Lung microvascular endothelial cell (primary cell): ENCODE measurements at regions not wholly inside any gene's neighbourhood (a gene's known extent, or its start where the extent isn't known, plus 50 kb on each side); places are given as distances from the start of the nearest gene placed in this dataset.

Experiments
- DNase-seq, 2 donors: peaks; one replicate each; pipeline versions ENCODE4 v3.0.0 to v3.0.0-alpha.2; 2010; ENCODE audit warnings: low read depth in 2 of 2

DNA sequence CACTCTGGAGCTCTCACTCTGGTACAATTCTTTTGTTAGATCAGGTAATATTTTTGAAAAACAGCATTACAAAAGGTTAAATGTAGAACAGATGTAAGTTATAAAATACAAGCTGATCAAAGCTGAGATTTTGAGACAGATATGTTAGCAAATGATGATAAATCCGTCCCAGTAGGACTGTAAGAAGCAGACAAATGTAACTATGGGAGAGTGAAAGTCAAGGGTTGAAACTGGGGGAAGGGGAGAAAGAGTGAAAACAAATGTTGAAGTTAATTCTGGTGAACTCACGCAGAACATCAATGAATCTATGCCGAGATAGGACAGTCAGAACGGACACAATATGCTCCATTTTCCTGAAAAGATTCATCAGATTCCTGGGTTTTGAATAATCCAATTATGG is 298.9 kb upstream of the IRX5 start:
- DNase-seq, result no peak

DNA sequence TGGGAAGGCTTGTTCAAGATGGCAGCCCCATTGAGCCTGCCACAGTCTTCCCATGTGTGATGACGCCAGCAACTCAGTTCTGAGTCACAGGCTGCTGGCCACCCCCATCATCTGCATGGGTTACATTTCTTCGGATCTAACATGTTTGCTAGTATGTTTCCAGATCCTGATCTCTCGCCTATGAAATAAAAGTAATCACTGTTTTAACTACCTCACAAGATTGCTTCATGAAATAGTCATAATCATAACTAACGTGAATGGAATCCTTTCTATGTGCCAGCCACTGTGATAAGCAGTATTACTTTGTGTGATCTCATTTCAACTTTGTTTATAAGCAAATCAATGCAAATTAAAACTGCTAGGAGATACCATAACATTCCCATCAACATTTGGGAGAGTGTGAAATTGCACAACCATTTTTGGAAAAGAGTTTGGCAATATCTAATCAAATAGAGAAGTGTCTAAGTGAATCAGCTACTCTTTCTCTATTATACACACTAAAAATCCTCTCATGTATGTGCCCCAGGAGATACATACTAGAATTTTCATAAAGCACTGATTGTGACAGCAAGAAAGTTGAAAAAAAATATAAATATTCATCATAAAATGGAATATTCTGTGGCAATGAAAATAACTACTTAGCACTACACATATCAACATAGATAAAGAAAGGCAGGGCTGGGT is 300.2 kb upstream of the IRX5 start:
- no peak for DNase-seq

DNA sequence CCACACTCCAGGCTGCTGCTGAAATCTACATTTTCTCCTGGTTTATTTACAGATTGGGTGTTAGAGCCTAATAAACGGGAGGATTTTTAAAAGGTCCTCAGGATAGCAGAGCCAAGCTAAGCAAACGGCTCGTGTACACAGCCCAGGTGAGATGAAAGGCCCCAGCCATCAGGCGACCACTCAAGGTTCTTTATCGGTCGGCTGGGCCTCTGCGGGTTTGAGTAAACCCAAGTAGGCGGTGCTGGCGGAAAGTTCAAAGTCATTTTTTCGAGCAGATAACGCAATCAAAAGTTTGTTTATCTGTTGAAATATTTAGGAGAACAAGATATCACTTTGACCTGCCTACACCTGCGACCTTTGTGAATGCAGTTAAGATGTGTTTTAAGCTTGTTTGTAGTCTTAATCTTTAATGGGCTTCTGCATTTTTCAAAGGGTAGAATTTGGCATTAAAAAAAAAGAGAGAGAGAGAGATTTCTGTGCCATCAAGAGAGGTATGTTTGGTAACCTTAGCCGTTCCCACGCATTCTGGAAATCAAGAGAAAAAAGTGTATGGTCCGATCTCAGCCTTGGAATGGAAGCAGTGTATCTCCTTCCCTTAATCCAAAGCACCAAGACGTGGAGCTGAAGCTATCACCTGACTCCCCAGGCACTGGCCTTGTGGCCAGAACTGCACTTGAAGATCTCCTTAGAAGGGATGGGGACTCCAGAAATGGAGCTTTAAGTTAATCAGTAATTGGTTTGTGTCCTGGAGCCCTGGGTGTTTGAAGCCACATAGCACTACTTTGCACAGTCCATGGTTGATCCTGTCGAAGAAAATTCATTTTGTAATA is 301.7 kb upstream of the IRX5 start:
- no peak for DNase-seq

- no peak for DNase-seq
Measured at GRCh38 chr16:54627616-54628015, 303.0 kb upstream of the IRX5 start.

GRCh38 chr16:54623636-54624035 is 307.0 kb upstream of the IRX5 start:
- DNase-seq, result no peak

- no peak for DNase-seq
Measured at GRCh38 chr16:54620197-54620596, 310.5 kb upstream of the IRX5 start.

DNA sequence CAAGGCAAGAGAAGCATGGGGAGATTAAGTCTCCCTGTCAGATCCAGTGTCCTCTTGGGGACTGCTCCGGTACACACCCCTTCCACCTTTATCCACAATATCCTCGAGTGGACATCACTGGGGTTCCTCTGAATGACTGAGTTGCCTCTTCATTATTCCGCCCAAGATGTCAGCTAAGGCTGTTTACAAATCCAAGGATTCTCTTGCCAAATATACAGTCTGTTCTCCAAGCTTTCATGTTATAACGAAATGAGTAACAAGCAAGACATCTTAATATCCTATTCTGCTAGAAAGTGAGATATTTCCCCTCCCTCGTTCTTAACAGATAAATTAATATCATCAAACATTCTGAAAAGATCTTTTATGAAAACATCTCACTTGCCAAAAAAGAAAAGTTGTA is 314.1 kb upstream of the IRX5 start:
- DNase-seq, result no peak

DNA sequence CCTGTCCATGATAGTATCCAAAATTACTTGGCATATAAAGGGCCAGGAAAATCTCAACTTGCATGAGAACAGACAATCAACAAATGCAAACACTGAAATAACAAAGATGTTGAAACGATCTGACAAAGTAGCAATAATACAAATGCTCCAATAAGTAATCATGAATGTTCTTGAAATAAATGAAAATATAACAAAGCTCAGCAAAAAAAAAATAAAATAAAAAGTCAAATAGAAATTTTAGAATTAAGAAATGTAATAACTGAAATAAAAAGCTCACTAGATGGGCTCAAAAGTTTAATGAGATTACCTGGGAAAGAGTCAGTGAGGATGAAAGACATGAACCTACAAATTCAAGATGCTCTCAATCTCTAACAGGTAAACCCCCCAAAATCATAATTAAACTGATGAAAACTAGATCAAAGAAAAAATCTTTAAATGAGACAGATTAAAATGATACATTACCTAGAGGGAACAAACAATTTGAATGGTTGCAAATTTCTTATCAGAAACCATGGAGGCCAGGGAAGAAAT is 319.0 kb upstream of the IRX3 start:
- no peak for DNase-seq

DNA sequence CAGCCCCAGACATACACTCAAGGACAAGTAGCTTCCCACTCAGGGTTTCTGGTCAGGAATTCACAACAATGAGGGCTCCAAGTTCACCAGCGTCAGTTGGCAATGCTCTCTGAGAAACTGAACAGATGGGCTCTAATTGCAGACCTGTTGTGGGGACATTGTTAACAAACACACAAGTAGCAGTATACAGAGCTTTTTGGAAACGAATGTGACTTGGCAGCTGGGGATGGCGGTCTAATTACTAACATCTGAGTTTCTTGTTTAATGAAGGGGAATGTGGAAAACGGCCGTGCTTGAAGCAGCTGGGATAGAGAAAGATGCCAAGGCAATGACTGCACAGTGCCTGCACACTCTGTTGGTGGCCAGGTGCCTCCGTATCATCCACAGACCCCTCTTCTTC is 316.1 kb upstream of the IRX3 start:
- DNase-seq, result no peak

- DNase-seq, result no peak
Measured at GRCh38 chr16:54597222-54597621, 310.6 kb upstream of the IRX3 start.

GRCh38 chr16:54595621-54596020 is 309.0 kb upstream of the IRX3 start:
- DNase-seq, result no peak

GRCh38 chr16:54594601-54595391 is 308.2 kb upstream of the IRX3 start:
- no peak for DNase-seq

DNA sequence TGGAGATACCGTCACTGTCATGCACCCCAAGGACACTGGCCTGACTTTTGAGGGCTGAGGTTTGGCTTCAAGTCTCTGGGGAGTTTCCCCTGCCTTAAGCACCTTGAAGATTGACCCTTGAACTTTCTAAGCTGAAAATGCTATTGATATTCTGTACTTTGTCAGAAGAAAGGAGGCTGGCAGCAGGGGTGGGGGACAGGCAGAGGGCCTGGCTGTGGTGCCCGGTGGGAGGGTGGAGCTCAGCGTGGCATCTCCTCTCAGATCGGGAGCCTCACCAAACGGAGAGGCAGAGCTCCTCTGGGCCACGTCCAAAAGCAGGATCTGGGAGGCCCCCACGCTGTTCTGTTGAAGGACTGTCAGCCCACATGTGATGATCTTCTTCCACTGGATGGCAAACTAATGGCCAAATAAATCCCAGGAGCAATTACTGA is 305.2 kb upstream of the IRX3 start:
- DNase-seq, result no peak

DNA sequence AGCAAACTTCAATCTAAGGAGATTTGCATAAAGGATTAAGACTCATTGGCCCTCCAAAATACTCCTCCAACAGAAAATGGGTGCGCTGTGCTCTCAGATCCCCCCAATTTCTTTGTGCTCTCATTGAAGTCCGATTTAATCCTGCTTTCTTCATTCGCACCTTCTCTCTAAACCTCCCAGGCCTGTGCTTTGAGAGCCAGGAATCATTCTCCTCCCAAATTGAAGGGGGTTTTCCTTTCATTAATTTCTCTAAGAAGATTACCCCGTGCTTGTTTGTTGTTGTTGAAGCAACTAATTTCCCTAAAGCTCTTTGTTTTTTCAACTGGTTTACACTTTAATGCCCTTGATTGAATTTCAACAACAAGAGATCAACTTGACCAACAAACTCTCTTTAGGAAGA is 304.2 kb upstream of the IRX3 start:
- no peak for DNase-seq

DNA sequence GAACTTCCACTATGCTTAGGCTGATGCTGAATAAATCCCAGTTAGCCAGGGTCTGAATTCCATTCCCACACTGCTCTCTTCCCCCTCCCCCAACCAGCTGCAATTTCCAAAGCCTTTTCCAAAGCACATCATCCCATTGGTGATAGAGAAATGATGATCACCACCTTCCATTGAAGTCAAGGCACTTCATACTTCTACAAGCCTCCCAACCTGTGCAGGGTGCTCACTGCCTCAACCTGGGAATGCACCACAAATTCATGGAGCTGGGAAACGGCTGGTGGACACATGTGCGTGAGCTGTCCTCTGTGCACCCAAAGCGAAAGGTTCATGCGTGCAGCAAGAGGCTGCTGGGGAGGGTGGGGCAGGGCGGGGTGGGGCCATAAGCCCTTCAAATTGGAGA is 302.7 kb upstream of the IRX3 start:
- no peak for DNase-seq

DNA sequence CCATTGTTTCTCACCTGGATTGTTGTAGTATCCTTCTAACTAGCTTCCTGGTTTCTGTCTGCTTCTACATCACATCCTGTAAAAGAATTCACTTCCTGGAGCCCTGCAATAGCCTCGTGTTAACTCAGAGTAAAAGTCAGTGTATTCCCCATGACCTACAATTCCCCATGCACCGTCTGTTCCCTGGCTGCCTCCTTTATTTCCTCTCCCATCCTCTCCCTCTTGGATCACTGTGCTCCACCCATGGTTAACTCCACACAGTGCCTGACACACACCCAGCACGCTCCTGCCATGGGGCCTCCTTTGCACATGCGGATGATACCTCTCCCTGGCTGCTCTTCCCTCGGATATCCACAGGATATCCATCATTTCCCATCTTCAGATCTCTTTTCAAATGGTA is 301.4 kb upstream of the IRX3 start:
- no peak for DNase-seq

GRCh38 chr16:54587176-54587515 is 300.6 kb upstream of the IRX3 start:
- DNase-seq, result no peak

GRCh38 chr16:54586474-54587175 is 300.0 kb upstream of the IRX3 start:
- DNase-seq, result no peak

DNA sequence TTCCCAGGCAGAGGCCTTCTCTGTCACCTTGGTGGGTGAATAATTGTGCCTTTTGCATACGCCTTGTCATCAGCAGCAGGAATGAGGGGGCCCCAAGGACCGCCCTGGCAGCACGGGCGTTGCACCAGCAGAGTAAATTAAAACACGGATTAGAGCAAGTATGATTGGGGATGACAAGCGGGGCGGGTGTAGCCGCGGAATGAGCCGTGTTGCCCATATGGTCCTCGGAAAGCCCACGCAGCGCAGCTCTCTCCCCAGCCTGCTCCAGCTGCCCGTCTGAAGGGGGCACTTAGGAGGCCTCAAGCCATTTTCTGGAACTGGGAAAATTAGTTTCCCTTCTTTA is 299.4 kb upstream of the IRX3 start:
- no peak for DNase-seq

DNA sequence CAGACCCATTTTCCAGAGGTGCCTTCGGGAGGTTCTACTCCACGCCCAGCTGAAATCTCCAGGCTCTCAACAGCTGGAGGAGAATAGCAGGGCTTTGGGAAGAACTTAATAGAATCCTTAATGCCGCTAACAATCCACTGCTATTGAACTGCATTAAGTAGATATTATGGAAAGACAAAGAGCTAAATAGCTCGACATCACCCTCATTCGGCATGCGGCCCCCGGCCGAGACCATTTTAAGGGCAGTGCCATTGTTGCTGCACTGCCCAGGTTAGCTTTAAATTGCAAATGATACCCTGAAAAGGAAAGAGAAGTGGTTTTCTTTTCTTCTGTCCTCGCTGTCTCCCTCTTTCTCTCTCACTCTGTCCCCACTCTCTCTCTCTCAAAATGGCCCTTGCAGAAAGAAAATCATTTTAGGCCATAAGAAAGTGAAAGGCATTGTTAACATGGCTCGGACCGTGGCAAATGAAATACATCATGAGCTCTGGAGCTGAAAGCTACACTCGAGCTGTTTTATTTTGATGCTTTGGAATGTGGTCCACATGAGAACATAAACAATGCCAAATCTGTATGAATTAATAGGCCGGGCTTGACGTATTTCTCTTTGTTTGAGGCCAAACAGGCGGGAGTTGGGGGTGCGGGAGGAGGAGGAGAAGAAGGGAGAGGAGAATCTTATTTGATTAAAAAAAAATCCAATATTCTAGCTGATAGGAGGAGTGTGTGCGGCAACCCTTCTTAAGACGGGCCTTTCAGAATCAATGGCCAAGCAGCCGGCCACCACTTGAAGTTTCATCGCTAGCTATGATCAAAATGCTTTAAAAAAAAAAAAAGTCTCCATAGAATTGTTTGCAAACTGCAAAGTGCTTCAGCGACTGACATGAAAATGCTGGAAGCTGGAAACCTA is 298.8 kb upstream of the IRX3 start:
- DNase-seq, result no peak

DNA sequence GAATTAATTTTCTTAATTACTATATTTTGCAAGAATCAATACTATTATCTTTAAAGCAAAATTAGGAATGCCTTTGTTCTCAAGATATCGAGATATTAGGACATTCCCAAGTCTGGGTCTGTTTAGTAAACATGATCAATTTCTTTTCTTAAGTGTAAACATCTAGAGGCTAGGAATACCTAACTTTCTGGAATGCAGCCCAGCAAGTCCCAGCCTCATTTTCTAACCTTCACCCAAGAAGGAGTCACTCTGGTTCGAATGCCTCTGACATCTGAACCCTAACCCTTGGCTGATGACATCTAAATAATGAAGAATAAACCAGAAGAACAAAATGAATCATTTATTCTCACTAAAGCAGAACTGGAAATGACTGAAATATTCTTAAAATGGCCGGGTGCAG is 297.5 kb upstream of the IRX3 start:
- DNase-seq, result no peak
